Heart right ventricle (tissue), 16 donors: ENCODE measurements at regions not wholly inside any gene's neighbourhood (a gene's known extent, or its start where the extent isn't known, plus 50 kb on each side); places are given as distances from the start of the nearest gene placed in this dataset.

Source experiments
- ATAC-seq, 8 donors: fragments of 200-7000 bp; cut with Tn5 transposase; one replicate each; pipeline ENCODE4 v1.9.1; 2020; ENCODE audit warnings: mild to moderate bottlenecking in 8 of 8, moderate library complexity in 8 of 8, moderate number of reproducible peaks in 1 of 8
- DNase-seq, 2 donors: peaks; one replicate each; pipeline ENCODE4 v3.0.0-alpha.2; 2020
- H3K27ac ChIP-seq, 10 donors: fragments of 200-600 bp; sonication (generic) in 2 of 10; one replicate each; pipeline versions ENCODE4 v1.5.0 to v1.8.0; 2020 to 2022; ENCODE audit warnings: mild to moderate bottlenecking in 3 of 10
- H3K27me3 ChIP-seq, 7 donors: fragments of 200-600 bp; one replicate each; pipeline ENCODE4 v1.8.0; 2021 to 2022; ENCODE audit warnings: mild to moderate bottlenecking in 2 of 7
- H3K36me3 ChIP-seq, 9 donors: fragments of 200-600 bp; sonication (generic) in 1 of 9; one replicate each; pipeline versions ENCODE4 v1.5.0 to v1.8.0; 2020 to 2022; ENCODE audit warnings: mild to moderate bottlenecking in 2 of 9
- H3K4me1 ChIP-seq, 9 donors: fragments of 200-600 bp; sonication (generic) in 1 of 9; one replicate each; pipeline versions ENCODE4 v1.5.0 to v1.8.0; 2020 to 2022; ENCODE audit warnings: mild to moderate bottlenecking in 4 of 9
- H3K4me3 ChIP-seq, 10 donors: fragments of 200-600 bp; sonication (generic) in 2 of 10; one replicate each; pipeline versions ENCODE4 v1.5.0 to v1.8.0; 2020 to 2022; ENCODE audit warnings: mild to moderate bottlenecking in 7 of 10, moderate library complexity in 2 of 10
- H3K9me3 ChIP-seq, 11 donors: fragments of 200-600 bp in 10 of 11; sonication (generic) in 2 of 11; one replicate each; pipeline versions ENCODE4 v1.5.0 to v1.8.0; 2013 to 2022; ENCODE audit warnings: mild to moderate bottlenecking in 2 of 11, control low read depth in 1 of 11, moderate library complexity in 1 of 11
- CTCF ChIP-seq, 9 donors: fragments of 200-600 bp; sonication (generic) in 2 of 9; IDR thresholded peaks; one replicate each; pipeline versions ENCODE4 v1.5.0 to v1.8.0; 2021 to 2022; ENCODE audit warnings: antibody characterized with exemption in 9 of 9, mild to moderate bottlenecking in 5 of 9, moderate library complexity in 1 of 9
- WGBS, 2 donors: extraction: QIAGEN DNeasy Blood & Tissue Kit; methylation state at CpG; one replicate each; pipeline ENCODE4 v1.1.7; 2013; ENCODE audit warnings: inconsistent platforms in 1 of 2; 5-methylcytosine and 5-hydroxymethylcytosine counted together
- intact Hi-C, 10 donors: fragments of 100-400 bp; cut with DNase I; formaldehyde crosslinking; loops; one replicate each; pipeline versions ENCODE4 v1.11.1 to v1.14.2; 2022
- donor health status: Arrhythmogenic right ventricular cardiomyopathy.
- donor health status: ischemic (EF 13 %, LVEDD 7.1; RV severe dilation, severe dysfunction).
- donor health status: healthy with polysubstance abuse.
- donor health status: DM: no; HTN: yes; CAD: no.
- donor health status: DM: no; HTN: no; CAD: no.
- donor health status: ischemic (EF 25% LVEDD 6.9; RV normal size, moderate dysfunction).
- donor health status: ischemic (EF 25% LVEDD 5.7; RV mildly dilated, moderate dysfunction).
- donor health status: healthy.
- donor health status: DM: yes; HTN: yes; CAD: no.
- donor health status: Ischemic cardiomyopathy.
- donor health status: ischemic (EF 35%, LVEDD 5.7; RV mildly dilated, moderate dysfunction).
- donor health status: nonischemic (EF 11% LVEDD 7.7; RV severe dilation, severe dysfunction).
- donor health status: DM: yes; HTN: yes; CAD: no.
- donor health status: PGD.
- donor health status: ischemic (EF 29% LVEDD 5.4; RV normal size, mild dysfunction).
- donor health status: nonischemic (EF 23%, LVEDD 6.1; RV moderate dilation, normal function).

- no peak for DNase-seq
- Histone ChIP-seq H3K27ac (no peak overlapping the region), H3K27me3 (peaks cover 0 to 87% (median 56%) of the 10 kb centered on the region in 7 donors), H3K4me1 (peaks cover 6 to 26% (median 18%) of the 10 kb centered on the region in 9 donors), H3K36me3 (no peaks in the 10 kb centered on the region), H3K4me3 (no peak overlapping the region), H3K9me3 (no peaks in the 10 kb centered on the region)
- no peak for ATAC-seq
- WGBS, 2 donors = 81 to 85% methylated on average over 18 of the region's 18 CpGs
- TF ChIP-seq CTCF (IDR thresholded peaks at IDR 0.05) = no peak
- intact Hi-C loops = loop anchor here in 1 of 10 donors (5.0 kb wide), 1 partner anchor 1280 kb away; no protein-coding TSS in a partner anchor
Observed at GRCh38 chr12:132432126-132432705, 57.7 kb upstream of the FBRSL1 start.

- H3K4me3 ChIP-seq = no peak overlapping the region
- no peaks in the 10 kb centered on the region for H3K36me3 ChIP-seq
- intact Hi-C loops = loop anchor here in 1 of 10 donors (5.0 kb wide), 1 partner anchor 1279 kb away; no protein-coding TSS in a partner anchor
- no peaks in the 10 kb centered on the region for H3K9me3 ChIP-seq
- ATAC-seq (no peak), DNase-seq (no peak)
- no peak overlapping the region for H3K27ac ChIP-seq
- TF ChIP-seq CTCF (IDR thresholded peaks at IDR 0.05) = no peak
- H3K27me3 ChIP-seq = peaks cover 0 to 92% (median 66%) of the 10 kb centered on the region in 7 donors
- WGBS, 2 donors = 63 to 70% methylated on average over 39 of the region's 39 CpGs
- peaks cover 6 to 26% (median 18%) of the 10 kb centered on the region in 9 donors for H3K4me1 ChIP-seq
Observed at GRCh38 chr12:132430838-132431774, 58.8 kb upstream of the FBRSL1 start.

GRCh38 chr12:132429946-132430643 is 59.9 kb upstream of the FBRSL1 start:
- WGBS, 2 donors = 16% methylated on average over 25 of the region's 25 CpGs
- H3K27me3 ChIP-seq = peaks cover 0 to 94% (median 76%) of the 10 kb centered on the region in 7 donors
- peaks cover 6 to 26% (median 18%) of the 10 kb centered on the region in 9 donors for H3K4me1 ChIP-seq
- peak overlapping the region in 1 of 10 donors; percentile 5 for H3K4me3 ChIP-seq
- H3K36me3 ChIP-seq = no peaks in the 10 kb centered on the region
- DNase-seq (no peak), ATAC-seq (peak in 4 of 8 donors; percentile 51 to 60 (median 54))
- intact Hi-C loops = loop anchor here in 1 of 10 donors (5.0 kb wide), 1 partner anchor 1278 kb away; no protein-coding TSS in a partner anchor
- TF ChIP-seq CTCF (IDR thresholded peaks at IDR 0.05) = no peak
- H3K9me3 ChIP-seq = no peaks in the 10 kb centered on the region
- no peak overlapping the region for H3K27ac ChIP-seq

GRCh38 chr12:132429602-132429945 is 60.4 kb upstream of the FBRSL1 start:
- H3K9me3 ChIP-seq = peaks cover 0 to 3% (median 0%) of the 10 kb centered on the region in 11 donors
- peaks cover 0 to 94% (median 79%) of the 10 kb centered on the region in 7 donors for H3K27me3 ChIP-seq
- H3K36me3 ChIP-seq = no peaks in the 10 kb centered on the region
- intact Hi-C loops = no loop called here
- ATAC-seq (peak in 1 of 8 donors; percentile 7), DNase-seq (peak in 1 of 2 donors; percentile 47)
- H3K4me1 ChIP-seq = peaks cover 6 to 26% (median 18%) of the 10 kb centered on the region in 9 donors
- WGBS, 2 donors = 7 to 13% methylated on average over 9 to 10 of the region's 10 CpGs
- H3K27ac ChIP-seq = no peak overlapping the region
- H3K4me3 ChIP-seq = no peak overlapping the region
- TF ChIP-seq CTCF (IDR thresholded peaks at IDR 0.05) = no peak
